GM21447 (cell line): ENCODE measurements at regions not wholly inside any gene's neighbourhood (a gene's known extent, or its start where the extent isn't known, plus 50 kb on each side); places are given as distances from the start of the nearest gene placed in this dataset.

Experiments
- ATAC-seq: cut with Tn5 transposase; IDR thresholded peaks from one replicate; pipeline ENCODE4 v1.9.1; 2021; ENCODE audit not compliant: unreplicated experiment

DNA sequence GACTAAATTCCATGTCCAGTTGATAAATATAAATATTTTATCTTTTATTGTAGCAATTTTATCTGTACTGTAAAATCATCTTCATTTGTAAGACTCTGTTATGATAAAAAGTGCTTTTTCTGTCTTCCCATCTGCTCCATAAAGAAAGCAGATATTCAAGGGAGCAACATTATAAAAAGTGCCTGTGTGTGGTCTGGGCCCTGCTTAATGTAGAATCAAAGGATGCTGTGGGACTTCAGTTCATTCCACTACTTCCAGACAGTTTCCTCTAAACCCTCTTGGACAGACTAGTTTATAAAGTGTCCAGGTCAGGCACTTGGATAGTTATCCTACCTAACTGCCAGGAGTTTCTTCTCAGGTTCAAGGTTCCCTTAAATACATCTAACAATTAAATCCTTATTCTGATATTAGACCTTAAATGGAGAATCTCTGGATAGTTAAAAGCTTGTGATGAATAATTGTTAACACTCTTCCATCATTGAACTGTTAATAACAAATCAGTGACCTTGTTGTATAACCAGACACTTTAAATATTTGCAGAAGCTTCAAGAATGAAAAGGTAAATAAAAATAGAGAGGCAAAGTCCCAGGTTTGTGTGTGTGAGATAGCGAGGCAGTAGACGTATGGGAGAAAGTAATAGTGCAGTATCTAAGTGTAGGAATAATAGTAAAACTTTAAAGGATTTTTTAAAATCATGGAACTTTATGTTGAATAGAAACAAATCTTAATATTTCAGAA, 237.5 kb upstream of the CTSO start:
- ATAC-seq: no peak

DNA sequence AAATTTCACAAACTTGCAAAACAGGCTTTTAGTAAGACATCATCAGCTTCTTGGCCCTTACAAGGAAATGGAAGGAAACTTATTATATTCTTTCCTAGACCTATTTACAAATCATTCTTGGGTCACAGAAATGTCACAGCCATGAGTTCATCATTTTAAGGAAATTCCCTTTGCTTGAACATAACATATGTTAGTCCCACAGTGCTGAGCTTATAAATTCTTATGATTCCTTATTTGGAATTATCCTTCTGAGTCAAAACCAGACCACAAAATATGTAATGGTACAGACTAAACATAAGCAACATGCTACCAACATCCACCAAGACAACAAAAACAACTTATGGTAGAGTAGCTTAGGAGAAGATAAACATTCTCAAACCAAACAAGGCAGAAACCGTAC, 236.9 kb upstream of the CTSO start:
- ATAC-seq: no peak

DNA sequence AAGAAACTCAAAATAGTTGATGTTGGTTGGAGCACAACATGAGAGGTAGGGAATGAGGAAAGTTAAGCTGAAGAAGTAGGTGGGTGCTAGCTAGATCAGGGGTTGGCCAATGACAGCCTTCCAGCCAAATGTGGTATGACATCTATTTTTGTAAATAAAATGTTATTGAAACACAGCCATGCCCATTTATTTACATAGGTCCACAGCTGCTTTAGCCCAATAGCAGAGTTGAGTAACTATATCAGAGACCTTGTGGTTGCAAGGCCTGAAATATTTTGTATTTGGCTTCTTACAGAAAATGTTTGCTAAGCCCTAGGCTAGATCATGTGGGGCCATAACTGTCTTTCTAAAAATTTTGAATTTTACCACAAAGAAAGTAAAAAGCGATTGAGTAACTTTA, 234.9 kb upstream of the CTSO start:
- ATAC-seq: no peak

DNA sequence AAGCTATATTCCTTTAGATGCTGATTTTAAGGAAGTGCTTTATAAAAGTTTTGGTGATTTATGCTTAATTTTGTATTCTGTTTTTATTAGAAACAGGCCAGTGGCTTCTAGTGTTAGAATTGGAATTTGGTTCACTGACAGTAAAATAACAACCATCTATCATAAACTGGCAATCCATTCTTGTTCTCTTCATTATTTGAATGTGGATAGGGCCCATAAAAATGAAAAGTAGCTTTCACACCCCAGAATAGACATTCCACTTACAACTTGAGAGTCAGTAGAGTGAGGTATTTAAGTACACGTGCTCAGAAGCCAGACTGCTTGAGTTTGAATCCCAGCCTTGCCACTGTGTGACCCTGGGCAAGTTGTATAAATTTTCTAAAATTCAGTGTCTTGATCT, 232.4 kb upstream of the CTSO start:
- ATAC-seq: no peak

DNA sequence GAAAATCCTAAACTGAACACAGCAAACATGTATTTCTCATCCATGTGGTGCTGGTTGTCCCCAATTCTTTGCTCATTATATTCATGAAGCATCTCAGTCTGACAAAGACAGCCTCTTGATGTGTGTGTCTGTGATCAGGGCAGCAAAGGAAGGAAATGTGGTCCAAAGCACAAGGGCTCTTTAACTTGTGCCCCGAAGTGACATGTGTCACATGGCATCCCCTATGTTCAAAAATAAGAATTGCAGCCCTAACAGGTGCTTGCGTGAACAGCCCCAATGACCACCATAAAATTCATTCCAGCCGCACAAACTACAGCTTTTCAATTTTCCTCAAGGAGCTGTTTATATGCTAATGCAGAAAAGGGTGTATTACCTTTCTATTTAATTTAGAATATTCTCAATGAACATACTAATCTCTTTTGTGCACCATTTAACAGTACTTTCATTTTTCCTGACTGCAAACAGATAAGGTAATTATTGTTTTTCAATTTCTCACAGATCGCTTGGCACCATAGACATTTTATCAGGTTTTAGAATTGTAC, 231.9 kb upstream of the CTSO start:
- ATAC-seq: no peak

DNA sequence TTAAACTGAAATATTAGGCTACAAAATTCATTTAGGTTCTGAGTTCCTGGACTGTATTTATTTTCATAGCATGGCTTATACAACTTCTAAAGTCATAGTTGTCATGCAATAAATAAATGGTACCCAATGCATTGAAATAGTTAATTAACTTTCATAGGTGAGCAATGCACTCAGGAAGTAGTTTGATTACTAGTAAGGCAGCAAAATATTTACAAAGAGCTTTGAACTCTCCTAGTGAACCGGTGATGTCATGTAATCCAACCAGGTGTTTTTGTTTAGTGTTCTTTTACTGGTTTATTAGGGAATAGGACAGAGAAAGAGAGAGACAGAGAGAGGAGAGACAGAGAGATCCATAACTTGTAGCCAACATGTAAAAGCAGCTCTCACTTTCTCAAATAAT, 228.6 kb upstream of the CTSO start:
- ATAC-seq: no peak

DNA sequence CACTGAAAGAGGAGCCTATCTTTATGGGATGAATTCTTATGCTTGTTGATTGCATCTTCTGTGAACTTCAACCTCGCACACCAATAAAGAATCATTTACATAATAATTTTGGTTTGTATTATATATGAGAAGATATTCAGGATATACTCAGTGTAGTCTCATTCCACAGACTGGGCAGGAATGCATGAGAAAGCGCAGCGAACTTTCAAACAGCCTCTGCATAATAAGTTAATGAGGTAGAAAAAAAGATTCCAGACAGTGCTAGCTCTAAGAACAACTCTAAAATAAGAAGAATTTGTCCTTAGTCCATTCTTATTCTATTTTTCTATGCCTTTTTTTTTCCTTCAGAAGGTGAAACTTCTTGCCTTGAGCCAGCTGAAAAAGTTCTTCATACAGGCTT, 224.3 kb upstream of the CTSO start:
- ATAC-seq: no peak

DNA sequence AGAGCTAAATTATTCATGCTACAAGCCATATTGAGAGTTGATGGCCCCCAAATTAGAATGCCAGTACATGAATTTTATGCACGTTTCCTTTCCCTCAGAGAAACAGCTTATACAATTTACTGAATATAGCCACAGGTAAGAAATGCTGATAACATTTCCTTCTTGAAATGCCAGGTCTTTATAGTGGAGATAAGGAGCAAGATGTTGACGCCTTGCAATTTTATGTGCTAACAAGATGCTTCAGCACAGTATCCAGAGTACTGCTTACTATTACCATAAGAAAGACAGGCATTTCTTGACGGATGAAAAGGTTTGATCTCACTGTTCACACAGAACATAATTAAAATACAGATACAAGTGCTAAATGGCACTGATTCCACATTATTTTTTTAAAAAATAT, 223.2 kb upstream of the CTSO start:
- no peak for ATAC-seq

DNA sequence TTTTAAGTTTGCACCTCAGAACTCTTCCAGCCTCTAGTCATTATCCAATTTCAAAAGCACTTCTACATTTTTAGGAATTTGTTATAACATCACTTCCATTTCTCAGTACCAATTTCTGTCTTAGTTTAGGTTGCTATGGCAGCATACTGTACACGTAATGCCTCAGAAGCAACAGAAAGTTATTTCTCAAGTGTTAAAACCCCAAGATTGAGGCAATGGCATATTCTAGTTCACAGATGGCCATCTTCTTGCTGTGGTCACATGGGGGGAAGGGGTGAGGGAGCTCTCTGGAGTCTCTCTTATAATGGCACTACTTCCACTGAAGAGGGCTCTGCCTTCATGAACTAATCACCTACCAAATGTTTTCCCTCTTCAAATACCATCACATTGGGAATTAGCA, 220.3 kb upstream of the CTSO start:
- ATAC-seq: no peak

DNA sequence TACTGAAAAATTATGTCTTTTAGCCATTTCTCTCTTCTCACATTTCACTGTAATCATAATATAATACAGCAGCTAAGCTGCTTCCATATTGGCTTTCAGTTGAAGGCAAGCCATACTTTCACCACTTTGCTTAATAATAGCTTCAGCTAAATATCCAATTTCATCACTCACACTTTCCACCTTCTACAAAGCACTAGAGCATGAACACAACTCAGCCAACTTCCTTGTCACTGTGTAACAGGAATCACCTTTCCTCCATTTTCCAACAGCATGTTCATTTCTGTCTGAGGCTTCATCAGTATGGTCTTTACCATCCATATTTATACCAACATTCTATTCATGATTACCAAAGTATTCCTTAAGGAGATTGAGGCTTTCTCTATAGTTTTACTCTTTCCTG, 219.8 kb upstream of the CTSO start:
- no peak for ATAC-seq

DNA sequence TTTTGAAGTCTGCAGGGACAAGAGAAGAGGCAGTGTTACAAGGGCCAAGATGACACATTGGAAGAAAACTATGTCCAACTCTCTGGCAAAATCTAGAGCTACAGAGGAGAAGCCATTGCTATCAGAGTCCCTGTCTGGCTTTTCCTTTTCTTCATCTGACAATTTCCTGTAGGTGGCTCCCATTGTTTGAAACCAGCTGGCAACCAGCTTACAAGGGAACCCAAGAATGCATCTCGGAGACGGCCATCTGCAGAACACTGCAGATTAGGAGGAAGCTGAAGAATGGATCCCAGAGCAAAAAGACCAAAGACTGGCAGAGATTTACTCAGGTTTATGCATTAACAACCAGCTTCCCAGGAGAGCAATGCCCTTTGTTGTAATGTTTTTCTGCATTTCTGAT, 216.2 kb upstream of the CTSO start:
- no peak for ATAC-seq

DNA sequence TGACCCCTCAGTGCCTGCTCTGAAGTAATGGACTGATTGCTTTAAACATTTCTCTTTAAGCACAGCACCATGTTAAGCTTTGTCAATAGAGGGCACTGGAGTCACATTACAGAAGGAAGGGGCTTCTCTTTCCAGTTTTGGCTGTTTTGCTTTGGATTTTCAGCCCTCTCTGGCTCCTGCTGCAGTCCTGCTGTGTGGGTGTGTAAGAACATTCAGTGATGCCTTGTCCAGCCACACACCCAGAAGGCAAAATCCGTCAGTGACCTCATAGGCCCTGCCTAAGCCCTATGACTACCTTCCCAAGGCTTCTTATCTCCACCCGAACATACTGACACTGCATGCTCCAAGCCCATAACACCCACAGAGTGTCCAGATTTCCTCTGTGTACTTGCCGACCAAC, 215.3 kb upstream of the CTSO start:
- ATAC-seq: no peak

DNA sequence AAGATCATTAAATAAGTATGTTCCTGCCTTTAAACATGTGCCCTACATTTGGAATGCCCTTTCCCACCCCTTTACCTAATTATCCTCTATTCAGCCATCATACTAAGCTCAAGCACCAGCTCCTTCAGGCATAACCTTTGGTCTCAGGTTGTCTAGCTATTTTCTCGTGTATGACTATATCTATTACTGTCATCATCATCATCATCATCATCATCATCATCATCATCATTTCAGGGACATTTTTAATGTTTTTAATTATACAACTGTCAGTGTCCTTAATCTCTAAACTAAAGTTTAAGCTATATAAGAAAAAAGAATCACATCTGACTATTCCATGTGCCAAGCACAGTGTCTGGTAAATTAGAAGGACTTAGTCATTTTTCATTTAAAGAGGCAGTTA, 214.6 kb upstream of the CTSO start:
- no peak for ATAC-seq

DNA sequence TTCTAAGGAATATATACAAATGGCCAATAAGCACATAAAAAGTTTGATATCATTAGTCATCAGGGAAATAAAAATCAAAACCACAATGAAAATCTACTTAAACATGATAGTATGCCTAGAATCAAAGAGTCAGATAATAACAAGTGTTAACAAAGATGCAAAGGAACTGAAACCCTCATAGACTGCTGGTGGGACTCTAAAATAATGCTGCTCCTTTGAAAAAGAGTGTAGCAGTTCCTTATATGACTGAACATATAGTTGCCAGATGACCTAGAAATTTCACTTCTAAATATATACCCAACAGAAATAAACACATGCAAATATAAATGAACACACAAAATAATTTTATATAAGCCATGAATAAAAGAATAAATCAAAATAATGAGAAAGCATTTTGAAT, 205.1 kb upstream of the CTSO start:
- peak; percentile 71 for ATAC-seq

DNA sequence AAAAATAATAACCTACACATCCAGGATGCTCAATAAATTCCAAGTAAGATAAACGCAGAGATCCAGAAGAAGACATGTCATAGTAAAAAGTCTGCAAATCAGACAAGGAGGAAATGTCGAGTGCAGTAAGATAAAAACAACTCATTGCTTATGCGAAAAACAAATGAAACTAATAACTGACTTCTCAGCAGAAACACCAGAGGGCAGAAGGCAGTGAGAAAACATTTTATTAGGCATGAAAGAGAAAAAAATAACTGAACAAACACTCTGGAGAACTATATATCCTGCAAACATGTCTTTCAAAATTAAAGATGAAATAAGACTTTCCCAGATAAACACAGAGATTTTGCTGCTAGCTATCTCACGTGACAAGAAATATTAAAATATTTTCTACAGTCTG, 201.3 kb upstream of the CTSO start:
- no peak for ATAC-seq

DNA sequence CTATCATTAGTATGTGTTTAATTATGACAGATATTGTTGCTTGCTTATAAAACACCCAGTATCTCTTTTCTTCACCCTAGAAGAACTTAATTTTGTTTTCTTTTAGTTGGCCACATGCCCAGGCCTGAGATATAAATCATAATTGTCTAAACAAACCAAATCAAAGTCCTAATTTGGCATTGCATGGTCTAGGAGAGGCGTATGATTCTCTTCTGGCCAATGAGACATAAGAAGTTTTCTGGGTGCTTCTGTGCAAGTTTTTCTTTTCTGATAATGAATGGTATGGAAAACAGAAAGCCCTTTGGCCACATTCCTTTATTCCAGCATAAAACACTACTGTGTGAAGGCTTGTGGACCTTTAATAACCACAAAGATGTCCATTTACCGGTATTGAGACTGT, 192.9 kb upstream of the CTSO start:
- no peak for ATAC-seq

DNA sequence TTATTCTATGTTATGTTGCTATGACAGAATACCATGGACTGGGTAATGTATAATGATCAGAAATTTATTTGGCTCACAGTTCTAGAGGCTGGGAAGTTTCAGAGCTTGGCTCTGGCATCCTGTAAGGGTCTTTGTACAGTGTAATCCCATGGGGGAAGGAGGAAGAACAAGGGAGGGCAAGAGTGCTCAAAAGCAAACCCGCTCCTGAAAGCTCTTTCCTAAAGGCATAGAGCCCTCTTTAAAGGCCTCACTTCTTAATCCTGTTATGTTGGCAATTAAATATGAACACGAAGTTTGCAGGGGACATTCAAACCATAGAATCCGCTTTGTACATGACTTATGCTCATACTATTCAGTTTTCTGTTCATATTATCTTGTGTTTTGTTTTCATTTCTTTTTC, 191.3 kb upstream of the CTSO start:
- no peak for ATAC-seq

DNA sequence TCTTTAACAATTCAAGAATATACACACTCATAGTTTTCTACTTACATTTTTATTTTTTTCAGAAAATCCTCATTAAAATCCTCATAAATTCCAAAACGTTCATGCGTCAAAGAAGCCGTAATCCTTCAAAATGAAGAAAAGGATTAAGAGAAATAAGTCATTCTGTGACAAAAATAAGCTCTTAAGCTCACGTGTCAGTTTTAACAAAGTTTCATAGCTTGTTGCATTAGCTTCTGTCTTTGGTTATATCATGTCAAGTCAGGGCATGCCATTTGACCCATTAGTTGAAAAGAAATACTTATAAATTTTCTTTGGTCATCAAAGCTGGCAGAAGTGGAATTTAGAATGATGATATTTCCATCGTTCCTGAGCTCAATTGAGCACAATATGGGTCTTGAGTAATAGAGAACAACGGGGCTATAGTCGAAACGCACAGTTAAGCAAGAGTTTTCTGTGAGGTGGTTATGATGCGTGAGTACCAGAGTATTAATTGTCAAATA, 185.2 kb upstream of the CTSO start:
- ATAC-seq: no peak

DNA sequence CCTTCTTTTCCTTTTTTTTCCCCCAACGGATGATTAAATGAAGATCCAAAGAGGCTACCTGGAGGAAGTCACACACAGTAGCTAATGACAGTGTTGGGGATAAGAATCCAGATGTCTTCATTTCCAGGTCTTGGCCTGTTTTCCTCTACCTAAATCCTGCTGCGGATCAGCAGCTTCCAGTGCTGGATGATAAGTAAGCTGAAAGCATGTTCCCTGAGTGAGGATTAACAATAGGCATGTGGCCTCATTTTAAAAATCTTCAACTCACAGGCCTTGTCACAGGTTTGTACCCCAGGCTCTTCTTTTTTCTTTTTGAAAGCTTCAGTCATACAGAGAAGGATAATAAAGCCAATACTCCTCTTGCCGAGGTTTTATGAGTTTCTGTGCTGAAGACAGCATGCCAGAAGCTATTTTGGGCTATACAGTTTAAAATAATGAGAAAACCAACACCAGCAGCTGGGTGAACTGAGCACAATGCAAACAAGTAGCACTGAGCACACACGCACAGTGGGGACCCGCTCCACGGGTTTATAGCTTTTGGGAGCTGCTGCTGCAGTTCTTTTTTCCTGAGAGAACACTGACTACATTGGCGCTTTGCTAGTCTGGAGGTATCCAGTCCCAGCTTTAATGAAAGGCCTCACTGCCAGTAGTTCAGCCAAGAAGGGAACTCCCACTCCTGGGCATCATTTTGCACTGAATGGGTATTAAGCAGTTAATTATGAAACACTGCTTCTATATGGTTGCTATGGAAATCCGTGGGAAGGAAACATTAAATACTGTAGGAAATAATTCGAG, 184.2 kb upstream of the CTSO start:
- no peak for ATAC-seq

DNA sequence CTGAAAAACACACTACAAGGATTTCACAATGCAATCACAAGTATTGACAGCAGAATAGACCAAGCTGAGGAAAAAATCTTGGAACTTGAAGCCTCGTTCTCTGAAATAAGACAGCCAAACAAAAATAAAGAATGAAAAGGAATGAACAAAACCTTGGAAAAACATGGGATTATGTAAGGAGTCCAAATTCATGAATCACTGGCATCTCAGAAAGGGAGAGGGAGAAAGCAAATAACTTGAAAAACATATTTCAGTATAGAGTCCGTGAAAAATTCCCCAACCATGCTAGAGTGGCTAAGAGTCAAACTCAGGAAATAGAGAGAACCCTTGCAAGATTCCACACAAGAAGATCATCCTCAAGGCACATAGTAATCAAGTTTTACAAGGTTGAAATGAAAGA, 178.5 kb upstream of the CTSO start:
- no peak for ATAC-seq

DNA sequence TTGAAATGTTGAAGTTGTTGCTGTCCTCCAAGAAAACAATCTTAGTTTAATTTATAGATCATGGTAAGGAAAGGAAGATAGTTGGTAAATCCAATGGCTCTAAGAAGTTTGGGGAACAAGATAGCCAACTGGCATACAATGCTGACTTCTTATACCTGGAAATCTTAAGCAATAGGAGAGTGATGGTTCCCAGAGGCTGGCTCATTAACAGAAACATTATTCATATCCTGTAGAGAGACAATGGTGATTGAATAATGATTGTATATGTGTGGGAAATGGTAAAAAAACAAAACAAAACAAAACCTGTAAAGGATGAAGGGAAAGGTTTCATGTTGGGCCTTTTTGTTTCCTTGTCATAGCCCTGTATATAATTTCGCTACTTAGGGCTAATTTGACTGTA, 174.9 kb upstream of the CTSO start:
- ATAC-seq: no peak

DNA sequence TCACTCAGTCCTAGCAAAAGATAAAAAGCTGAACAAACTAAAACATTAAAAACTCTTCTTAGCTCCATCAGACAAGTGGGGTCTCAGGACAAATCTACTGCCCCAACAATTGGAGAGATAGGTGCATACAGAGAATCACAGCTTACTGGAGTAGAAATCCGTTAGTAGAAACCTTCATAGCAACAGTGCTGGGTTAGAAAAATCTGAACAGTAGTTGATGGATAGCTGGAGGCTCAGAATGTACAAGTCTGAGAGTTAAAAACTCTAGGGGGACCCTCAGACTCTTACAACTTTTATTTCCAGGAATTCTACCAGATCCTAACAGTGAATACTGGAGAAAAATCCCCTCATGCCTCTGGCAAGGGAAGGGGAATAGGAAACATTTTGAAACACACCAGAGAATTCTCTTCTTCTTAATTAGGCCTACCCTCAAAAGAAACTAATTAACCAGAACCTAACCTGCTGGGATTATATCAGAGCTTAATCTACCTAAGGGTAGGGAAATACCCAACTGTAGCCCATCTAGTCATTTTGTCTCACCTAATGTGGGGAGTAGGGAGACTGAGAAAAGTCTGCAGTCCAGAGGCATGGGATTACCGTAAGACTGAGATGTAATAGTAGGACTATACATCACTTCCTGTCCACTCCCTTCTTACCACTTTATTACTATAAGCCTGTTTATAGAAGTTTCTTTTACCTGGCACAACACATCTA, 165.0 kb upstream of the CTSO start:
- no peak for ATAC-seq
